K562 (cell line): ENCODE measurements at regions not wholly inside any gene's neighbourhood (a gene's known extent, or its start where the extent isn't known, plus 50 kb on each side); places are given as distances from the start of the nearest gene placed in this dataset.

Experiments
- ATAC-seq: fragments of 200-7000 bp; cut with Tn5 transposase; 3 replicates; pipeline ENCODE4 v1.9.1; 2020; ENCODE audit warnings: moderate library complexity
- BruUV-seq: library from RNA; stranded (reverse); fragments of 400-500 nt; replicated peaks from 2 replicates; lab custom pipeline; 2021; lab: Mats Ljungman, UMichigan
- CTCF ChIA-PET: fragments of 300-600 bp; formaldehyde crosslinking; extraction: SDS; loops from one replicate; lab custom pipeline; 2021; ENCODE audit warnings: low intra/inter-chr PET ratio; lab: Yijun Ruan, JAX
- POLR2A ChIA-PET: fragments of 300-600, 350-650 bp; sonication (Branson Sonifier 250); formaldehyde crosslinking; extraction: SDS; loops from one replicate; lab custom pipeline; 2021; ENCODE audit warnings: antibody characterized with exemption, inconsistent platforms; lab: Yijun Ruan, JAX
- DNase-seq, 4 experiments: peaks; one replicate each; pipeline versions ENCODE4 v3.0.0 to v3.0.0-alpha.2; 2011 to 2018; ENCODE audit warnings: low spot score in 3 of 4, mixed read lengths in 3 of 4; ENCODE audit errors: extremely low read depth in 1 of 4
- FAIRE-seq: peaks from 2 replicates; lab custom pipeline; 2011; peaks lifted over from hg19 to GRCh38; lab: Jason Lieb, UNC
- H2AFZ ChIP-seq: 2 replicates; pipeline ENCODE4 v1.6.0; 2011; ENCODE audit warnings: low read depth, low read length, control low read depth, inconsistent platforms
- H3K27ac ChIP-seq: fragments of 200-600 bp; 3 replicates; pipeline ENCODE4 v1.8.0; 2011; ENCODE audit warnings: low read depth, mild to moderate bottlenecking, control low read depth, inconsistent platforms, low read length, moderate library complexity, mixed read lengths; ENCODE audit errors: extremely low read depth
- H3K27me3 ChIP-seq, 2 experiments: fragments of 300-600 bp in 1 of 2; 2 replicates in 1 of 2; 3 replicates in 1 of 2; pipeline versions ENCODE4 v1.6.0 to v1.8.0; 2011; ENCODE audit warnings: inconsistent platforms in 2 of 2, low read length in 2 of 2, mild to moderate bottlenecking in 1 of 2, mixed read lengths in 1 of 2, moderate library complexity in 1 of 2; ENCODE audit not compliant: control insufficient read depth in 2 of 2, insufficient read depth in 2 of 2
- H3K36me3 ChIP-seq: fragments of 300-600 bp; 3 replicates; pipeline ENCODE4 v1.8.0; 2011; ENCODE audit warnings: mild to moderate bottlenecking, low read length, inconsistent platforms; ENCODE audit not compliant: control insufficient read depth, insufficient read depth
- H3K4me1 ChIP-seq, 2 experiments: fragments of 200-600 bp in 1 of 2; replicated peaks in 1 of 2; 2 replicates in 1 of 2; 3 replicates in 1 of 2; pipeline versions ENCODE4 v1.5.1 to v1.8.0; 2011; ENCODE audit warnings: inconsistent platforms in 2 of 2, low read length in 2 of 2, mild to moderate bottlenecking in 1 of 2, mixed read lengths in 1 of 2, moderate library complexity in 1 of 2; ENCODE audit not compliant: control insufficient read depth in 2 of 2, insufficient read depth in 2 of 2
- H3K4me2 ChIP-seq: 2 replicates; pipeline ENCODE4 v1.6.1; 2011; ENCODE audit warnings: low read length, control low read depth, inconsistent platforms, mixed read lengths; ENCODE audit not compliant: insufficient read depth
- H3K4me3 ChIP-seq: fragments of 200-600 bp; sonication (generic), shearing (Covaris generic); 2 replicates; pipeline ENCODE4 v1.5.1; 2016; ENCODE audit warnings: control low read depth, inconsistent platforms
- H3K79me2 ChIP-seq: fragments of 200-600 bp; 3 replicates; pipeline ENCODE4 v1.8.0; 2011; ENCODE audit warnings: low read length, inconsistent platforms; ENCODE audit not compliant: control insufficient read depth, insufficient read depth
- H3K9ac ChIP-seq, 2 experiments: 2 replicates each; pipeline versions ENCODE4 v1.6.0 to v1.6.1; 2011; ENCODE audit warnings: low read depth in 2 of 2, low read length in 2 of 2, control low read depth in 1 of 2, inconsistent platforms in 1 of 2, mild to moderate bottlenecking in 1 of 2, mixed read lengths in 1 of 2; ENCODE audit not compliant: insufficient read depth in 1 of 2
- H3K9me1 ChIP-seq: one replicate; pipeline ENCODE4 v1.6.0; 2011; ENCODE audit warnings: inconsistent platforms, mild to moderate bottlenecking, low read length, moderate library complexity; ENCODE audit not compliant: control insufficient read depth, insufficient read depth
- H3K9me3 ChIP-seq: replicated peaks from 2 replicates; pipeline ENCODE4 v1.5.1; 2011; ENCODE audit warnings: low read depth, low read length, inconsistent platforms; ENCODE audit not compliant: control insufficient read depth, insufficient read depth
- H4K20me1 ChIP-seq: replicated peaks from 2 replicates; pipeline ENCODE4 v1.6.1; 2011; ENCODE audit warnings: low read length, inconsistent platforms, mixed read lengths; ENCODE audit not compliant: control insufficient read depth, insufficient read depth
- AFF1 ChIP-seq, 2 experiments: fragments of 450-650 bp; IDR thresholded peaks; 2 replicates each; pipeline ENCODE4 v1.6.1; 2018; ENCODE audit warnings: mild to moderate bottlenecking in 2 of 2, low read depth in 1 of 2; ENCODE audit not compliant: partially characterized antibody in 2 of 2
- FOXJ3 ChIP-seq: sonication (generic); formaldehyde crosslinking; IDR thresholded peaks from 2 replicates; pipeline ENCODE4 v1.4.0; 2020; ENCODE audit warnings: mild to moderate bottlenecking, missing genetic modification reagents
- MCM7 ChIP-seq, 2 experiments: fragments of 450-650 bp; IDR thresholded peaks; 2 replicates each; pipeline ENCODE4 v1.6.1; 2016 to 2018
- MXD1 ChIP-seq: fragments of 250-450 bp; sonication (Bioruptor Pico); IDR thresholded peaks from 2 replicates; pipeline ENCODE4 v1.8.0; 2021; ENCODE audit warnings: borderline replicate concordance, mild to moderate bottlenecking, moderate library complexity; ENCODE audit not compliant: poor library complexity, severe bottlenecking
- NFXL1 ChIP-seq: fragments of 450-650 bp; formaldehyde crosslinking; IDR thresholded peaks from 2 replicates; pipeline ENCODE4 v1.4.0; 2021; ENCODE audit warnings: mild to moderate bottlenecking
- PHB ChIP-seq: fragments of 250-450 bp; sonication (Bioruptor Pico); IDR thresholded peaks from 2 replicates; pipeline ENCODE4 v1.5.0; 2021
- TAF9B ChIP-seq: fragments of 450-650 bp; IDR thresholded peaks from 2 replicates; pipeline ENCODE4 v1.6.1; 2018; ENCODE audit warnings: mild to moderate bottlenecking; ENCODE audit not compliant: partially characterized antibody
- TCF7 ChIP-seq: sonication (generic); IDR thresholded peaks from 2 replicates; pipeline ENCODE4 v1.6.1; 2016; ENCODE audit warnings: antibody characterized with exemption, borderline replicate concordance
- ZBED1 ChIP-seq: IDR thresholded peaks from 2 replicates; pipeline ENCODE4 v1.6.1; 2014
- ZBTB12 ChIP-seq: fragments of 250-450 bp; sonication (Bioruptor Pico); IDR thresholded peaks from 2 replicates; pipeline ENCODE4 v1.4.0; 2020
- ZNF785 ChIP-seq: fragments of 250-450 bp; sonication (Bioruptor Pico); IDR thresholded peaks from 2 replicates; pipeline ENCODE4 v1.4.0; 2020; ENCODE audit warnings: mild to moderate bottlenecking
- WGBS: fragments of 100-300 bp; shearing (Covaris generic); methylation state at CpG from one replicate; pipeline ENCODE4 v1.1.6; 2016; ENCODE audit warnings: low coverage, mixed read lengths; ENCODE audit not compliant: insufficient coverage; ENCODE audit errors: missing lambda C conversion rate; 5-methylcytosine and 5-hydroxymethylcytosine counted together
- in situ Hi-C: fragments of 300-500 bp; cut with MboI; formaldehyde crosslinking; loops from 4 replicates; pipeline ENCODE4 v1.15.0; 2018; ENCODE audit warnings: inconsistent platforms, mixed read lengths
- intact Hi-C: fragments of 100-400 bp; cut with micrococcal nuclease; formaldehyde crosslinking; loops from 2 replicates; pipeline ENCODE4 v1.14.2; 2022

GRCh38 chr11:114848027-114848426 lies 169.7 kb downstream of the NXPE2 start:
- Histone ChIP-seq H3K9ac (no peak overlapping the region), H3K27me3 (no peaks in the 10 kb centered on the region), H3K4me1 (no peaks in the 10 kb centered on the region), H3K9me3 (no peaks in the 10 kb centered on the region), H3K4me3 (no peak overlapping the region), H3K36me3 (no peaks in the 10 kb centered on the region), H3K4me2 (no peak overlapping the region), H4K20me1 (no peaks in the 10 kb centered on the region), H3K79me2 (no peaks in the 10 kb centered on the region), H3K27ac (no peak overlapping the region), H2AFZ (no peak overlapping the region), H3K9me1 (no peaks in the 10 kb centered on the region)
- TF ChIP-seq MXD1 (CRISPR knock-in tag), result no peak
- TF ChIP-seq ZBED1, result no peak
- no peak for TF ChIP-seq TCF7
- no peak for TF ChIP-seq TAF9B
- TF ChIP-seq MCM7 (IDR thresholded peaks at IDR 0.05), result no peak
- no peak for TF ChIP-seq ZNF785
- no peak for TF ChIP-seq NFXL1 (CRISPR knock-in tag)
- TF ChIP-seq PHB (CRISPR knock-in tag), result no peak
- TF ChIP-seq AFF1 (IDR thresholded peaks at IDR 0.05; ENCODE audit: low read depth in 1 of 2, partially characterized antibody in 2 of 2), result no peak
- no peak for TF ChIP-seq FOXJ3 (CRISPR knock-in tag)
- TF ChIP-seq ZBTB12, result no peak
- ATAC-seq, result no peak
- in situ Hi-C loops (no loop called here), intact Hi-C loops (no loop called here)
- FAIRE-seq, result no peak
- 0% methylated on average over 6 of the region's 6 CpGs for WGBS
- no peak for DNase-seq
- CTCF ChIA-PET, result no interaction called here
- BruUV-seq, result no TSS peak
- POLR2A ChIA-PET, result no interaction called here
